GM12878 (cell line): ENCODE measurements at regions not wholly inside any gene's neighbourhood (a gene's known extent, or its start where the extent isn't known, plus 50 kb on each side); places are given as distances from the start of the nearest gene placed in this dataset.
A peak's percentile ranks its signal among the peaks of the same experiment; 100 is the strongest.

Source experiments
- ATAC-seq: fragments of 200-7000 bp; cut with Tn5 transposase; 3 replicates; pipeline ENCODE4 v1.9.1; 2020; ENCODE audit warnings: mild to moderate bottlenecking, moderate library complexity
- BruUV-seq: library from RNA; stranded (reverse); fragments of 400-500 nt; replicated peaks from 2 replicates; lab custom pipeline; 2021; lab: Mats Ljungman, UMichigan
- CTCF ChIA-PET: fragments of 300-600 bp; sonication (Branson Sonifier 250); formaldehyde crosslinking; extraction: SDS; loops from one replicate; lab custom pipeline; 2021; ENCODE audit warnings: inconsistent platforms; lab: Yijun Ruan, JAX
- POLR2A ChIA-PET: fragments of 350-600 bp; formaldehyde crosslinking; extraction: SDS; loops from one replicate; lab custom pipeline; 2021; ENCODE audit warnings: inconsistent platforms; lab: Charles Lee
- RAD21 ChIA-PET: fragments of 300-600 bp; sonication (Branson Sonifier 250); formaldehyde crosslinking; loops from one replicate; lab custom pipeline; 2023; ENCODE audit warnings: antibody characterized with exemption; ENCODE audit not compliant: unreplicated experiment; lab: Charles Lee
- SMC1A ChIA-PET: fragments of 300-600 bp; sonication (Branson Sonifier 250); formaldehyde crosslinking; loops from one replicate; lab custom pipeline; 2023; ENCODE audit not compliant: unreplicated experiment, uncharacterized antibody; lab: Charles Lee
- DNase-seq: peaks from one replicate; pipeline ENCODE4 v3.0.0-alpha.2; 2011; ENCODE audit warnings: low read depth, low spot score
- FAIRE-seq: peaks from 3 replicates; lab custom pipeline; 2011; peaks lifted over from hg19 to GRCh38; lab: Jason Lieb, UNC
- H2AFZ ChIP-seq: 2 replicates; pipeline ENCODE4 v1.6.0; 2011; ENCODE audit warnings: low read depth, low read length, control low read depth; ENCODE audit not compliant: control insufficient read depth
- H3K27ac ChIP-seq: 2 replicates; pipeline ENCODE4 v1.5.1; 2011; ENCODE audit warnings: control low read depth; ENCODE audit not compliant: control insufficient read depth, insufficient read depth
- H3K27me3 ChIP-seq, 2 experiments: replicated peaks in 1 of 2; 2 replicates each; pipeline versions ENCODE4 v1.6.0 to v1.6.1; 2011; ENCODE audit warnings: low read length in 1 of 2; ENCODE audit not compliant: control insufficient read depth in 2 of 2, insufficient read depth in 2 of 2
- H3K36me3 ChIP-seq, 2 experiments: 2 replicates each; pipeline ENCODE4 v1.5.1; 2011; ENCODE audit warnings: low read length in 1 of 2; ENCODE audit not compliant: control insufficient read depth in 2 of 2, insufficient read depth in 2 of 2
- H3K4me1 ChIP-seq: 2 replicates; pipeline ENCODE4 v1.6.1; 2011; ENCODE audit warnings: mild to moderate bottlenecking, low read length, moderate library complexity, mixed read lengths; ENCODE audit not compliant: control insufficient read depth, insufficient read depth
- H3K4me2 ChIP-seq: 2 replicates; pipeline ENCODE4 v1.6.0; 2011; ENCODE audit warnings: control low read depth; ENCODE audit not compliant: control insufficient read depth, insufficient read depth
- H3K4me3 ChIP-seq: fragments of 200-600 bp; sonication (generic); 2 replicates; pipeline ENCODE4 v1.5.1; 2016
- H3K79me2 ChIP-seq: 2 replicates; pipeline ENCODE4 v1.6.0; 2011; ENCODE audit warnings: low read length; ENCODE audit not compliant: control insufficient read depth, insufficient read depth
- H3K9ac ChIP-seq: 2 replicates; pipeline ENCODE4 v1.8.0; 2011; ENCODE audit warnings: low read length, control low read depth, mixed read lengths; ENCODE audit not compliant: control insufficient read depth, insufficient read depth
- H3K9me3 ChIP-seq: replicated peaks from 3 replicates; pipeline ENCODE4 v1.5.1; 2011; ENCODE audit warnings: mild to moderate bottlenecking, low read length; ENCODE audit not compliant: control insufficient read depth, insufficient read depth
- H4K20me1 ChIP-seq: 2 replicates; pipeline ENCODE4 v1.6.0; 2011; ENCODE audit not compliant: control insufficient read depth, insufficient read depth
- MXI1 ChIP-seq: fragments of 150-350 bp; IDR thresholded peaks from 2 replicates; pipeline ENCODE4 v1.6.1; 2011; ENCODE audit warnings: low read depth, mild to moderate bottlenecking, inconsistent platforms, low read length, improper control_type of control experiment
- RAD21 ChIP-seq: IDR thresholded peaks from 2 replicates; pipeline ENCODE4 v1.6.1; 2011; ENCODE audit warnings: mild to moderate bottlenecking, low read depth, low read length, moderate library complexity; ENCODE audit not compliant: insufficient read depth
- SIN3A ChIP-seq: IDR thresholded peaks from 2 replicates; pipeline ENCODE4 v1.6.1; 2012; ENCODE audit warnings: low read depth, low read length, improper control_type of control experiment
- SPI1 ChIP-seq: IDR thresholded peaks from 2 replicates; pipeline ENCODE4 v1.6.1; 2011; ENCODE audit warnings: low read depth, mild to moderate bottlenecking, low read length, moderate library complexity, borderline replicate concordance; ENCODE audit not compliant: insufficient read depth
- WGBS: methylation state at CpG from one replicate; pipeline ENCODE4 v1.1.6; 2016; ENCODE audit warnings: low lambda C conversion rate; ENCODE audit not compliant: insufficient replicate concordance, insufficient coverage; ENCODE audit errors: missing lambda C conversion rate; 5-methylcytosine and 5-hydroxymethylcytosine counted together
- in situ Hi-C: fragments of 300-500 bp; cut with MboI; formaldehyde crosslinking; loops from 9 replicates; pipeline ENCODE4 v1.14.3; 2018; ENCODE audit warnings: mixed read lengths
- intact Hi-C: fragments of 100-400 bp; cut with micrococcal nuclease; formaldehyde crosslinking; loops from one replicate; pipeline ENCODE4 v1.14.2; 2022; ENCODE audit not compliant: unreplicated experiment
- TF ChIP-seq, protein P1 (sequence below), 3 experiments: IDR thresholded peaks in 2 of 3; conservative IDR thresholded peaks in 1 of 3; 2 replicates each; pipeline ENCODE4 v1.5.1; 2011; ENCODE audit warnings: low read depth in 3 of 3, low read length in 3 of 3, mild to moderate bottlenecking in 3 of 3, control low read depth in 2 of 3, moderate library complexity in 2 of 3, inconsistent platforms in 1 of 3, mixed read lengths in 1 of 3; ENCODE audit not compliant: control insufficient read depth in 2 of 3, insufficient read depth in 1 of 3; ENCODE audit errors: extremely low read depth in 1 of 3

DNA sequence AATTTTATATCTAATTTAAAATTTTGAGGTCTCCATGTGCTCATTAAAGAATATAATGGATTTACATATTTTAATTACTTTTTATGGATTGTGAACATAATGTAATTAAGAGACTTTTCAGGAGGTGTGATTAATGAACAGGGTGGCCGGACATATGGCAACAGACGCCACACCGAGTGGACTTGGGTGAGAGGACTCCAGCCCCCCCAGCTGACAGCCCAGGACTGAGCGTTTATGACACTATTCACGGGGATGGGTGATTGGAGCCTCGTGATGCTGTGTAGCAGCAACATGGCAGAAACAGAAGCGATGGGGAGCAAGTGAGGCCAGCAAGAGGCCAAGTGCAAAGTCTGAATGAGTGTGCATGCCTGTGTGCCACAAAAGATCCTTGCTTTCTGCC, 1176.9 kb downstream of the TYW1 start (continued):
- no peak for TF ChIP-seq SPI1
- TF ChIP-seq, all 136 proteins: peak for 0

DNA sequence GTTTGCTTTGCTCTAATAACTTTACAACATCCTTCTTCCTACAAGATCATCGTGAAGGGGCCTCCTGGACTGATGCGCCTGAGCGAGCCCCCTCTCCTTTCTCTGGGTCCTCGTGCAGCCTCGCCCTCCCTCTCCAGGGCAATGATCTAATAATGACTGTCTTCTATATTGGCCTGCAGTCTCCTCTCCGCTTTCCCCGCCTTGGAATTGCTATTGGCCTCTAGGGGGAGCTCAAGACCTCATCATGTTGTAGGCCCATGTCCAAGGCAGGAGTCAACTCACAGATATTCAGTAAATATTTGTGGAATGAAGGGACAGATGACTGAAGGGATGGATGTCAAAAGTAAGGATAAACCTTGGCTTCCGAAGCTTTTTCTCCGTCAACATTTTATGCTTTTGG, 1180.3 kb downstream of the TYW1 start:
- H3K4me1 ChIP-seq = no peaks in the 10 kb centered on the region
- ChIA-PET CTCF (interaction anchor here (0.6 to 1.2 kb wide), 2 partner anchors 433 to 1755 kb away, joined by 3 read pairs; no protein-coding TSS in a partner anchor), RAD21 (no interaction called here), SMC1A (no interaction called here), POLR2A (no interaction called here)
- H3K27ac ChIP-seq = no peak overlapping the region
- no peaks in the 10 kb centered on the region for H3K27me3 ChIP-seq
- H3K9ac ChIP-seq = no peak overlapping the region
- H3K36me3 ChIP-seq = no peaks in the 10 kb centered on the region
- WGBS = 21% methylated on average over 8 of the region's 9 CpGs
- H3K79me2 ChIP-seq = no peaks in the 10 kb centered on the region
- H3K4me2 ChIP-seq = no peak overlapping the region
- ATAC-seq (peak; percentile 66), DNase-seq (no peak), FAIRE-seq (no peak)
- no TSS peak for BruUV-seq
- in situ Hi-C loops (no loop called here), intact Hi-C loops (no loop called here)
- H2AFZ ChIP-seq = no peak overlapping the region
- TF ChIP-seq, protein P1, sequence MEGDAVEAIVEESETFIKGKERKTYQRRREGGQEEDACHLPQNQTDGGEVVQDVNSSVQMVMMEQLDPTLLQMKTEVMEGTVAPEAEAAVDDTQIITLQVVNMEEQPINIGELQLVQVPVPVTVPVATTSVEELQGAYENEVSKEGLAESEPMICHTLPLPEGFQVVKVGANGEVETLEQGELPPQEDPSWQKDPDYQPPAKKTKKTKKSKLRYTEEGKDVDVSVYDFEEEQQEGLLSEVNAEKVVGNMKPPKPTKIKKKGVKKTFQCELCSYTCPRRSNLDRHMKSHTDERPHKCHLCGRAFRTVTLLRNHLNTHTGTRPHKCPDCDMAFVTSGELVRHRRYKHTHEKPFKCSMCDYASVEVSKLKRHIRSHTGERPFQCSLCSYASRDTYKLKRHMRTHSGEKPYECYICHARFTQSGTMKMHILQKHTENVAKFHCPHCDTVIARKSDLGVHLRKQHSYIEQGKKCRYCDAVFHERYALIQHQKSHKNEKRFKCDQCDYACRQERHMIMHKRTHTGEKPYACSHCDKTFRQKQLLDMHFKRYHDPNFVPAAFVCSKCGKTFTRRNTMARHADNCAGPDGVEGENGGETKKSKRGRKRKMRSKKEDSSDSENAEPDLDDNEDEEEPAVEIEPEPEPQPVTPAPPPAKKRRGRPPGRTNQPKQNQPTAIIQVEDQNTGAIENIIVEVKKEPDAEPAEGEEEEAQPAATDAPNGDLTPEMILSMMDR (IDR thresholded peaks at IDR 0.05 in 2 of 3, conservative IDR thresholded peaks at IDR 0.05 in 1 of 3; ENCODE audit: control insufficient read depth in 2 of 3, extremely low read depth in 1 of 3, insufficient read depth in 1 of 3, low read depth in 3 of 3, low read length in 3 of 3) = peak; percentile 11 to 38 (median 15); a peak in 1 of 6 replicates
- TF ChIP-seq MXI1 (no peak), RAD21 (peak; percentile 49; the same call in 1 of the 2 replicates), SIN3A (no peak)
- no peaks in the 10 kb centered on the region for H3K9me3 ChIP-seq
- no peak overlapping the region for H3K4me3 ChIP-seq
- H4K20me1 ChIP-seq = no peaks in the 10 kb centered on the region
